PC-3 (cell line): ENCODE measurements at regions not wholly inside any gene's neighbourhood (a gene's known extent, or its start where the extent isn't known, plus 50 kb on each side); places are given as distances from the start of the nearest gene placed in this dataset.

ENCODE experiments used
- ATAC-seq: fragments of 200-7000 bp; cut with Tn5 transposase; 2 replicates; pipeline ENCODE4 v1.9.1; 2020; ENCODE audit warnings: mild to moderate bottlenecking, moderate library complexity
- BruUV-seq: library from RNA; stranded (reverse); fragments of 400-500 nt; replicated peaks from 2 replicates; lab custom pipeline; 2021; lab: Mats Ljungman, UMichigan
- CTCF ChIA-PET: fragments of 300-600 bp; sonication (Branson Sonifier 250); formaldehyde crosslinking; loops from one replicate; lab custom pipeline; 2022; ENCODE audit warnings: antibody characterized with exemption; lab: Charles Lee
- POLR2A ChIA-PET: fragments of 300-600 bp; sonication (Branson Sonifier 250); formaldehyde crosslinking; loops from one replicate; lab custom pipeline; 2022; ENCODE audit warnings: antibody characterized with exemption; ENCODE audit not compliant: unreplicated experiment; lab: Charles Lee
- DNase-seq: peaks from one replicate; pipeline ENCODE4 v3.0.0-alpha.2; 2015
- H2AFZ ChIP-seq: fragments of 300-600 bp; sonication (generic); 2 replicates; pipeline ENCODE4 v1.6.0; 2016; ENCODE audit warnings: antibody characterized with exemption, low read length
- H3F3A ChIP-seq: fragments of 300-600 bp; sonication (generic); one replicate; pipeline ENCODE4 v1.6.0; 2017; ENCODE audit warnings: antibody characterized with exemption, low read length, control low read depth, mild to moderate bottlenecking; ENCODE audit not compliant: unreplicated experiment
- H3K27ac ChIP-seq: fragments of 300-600 bp; sonication (generic); 2 replicates; pipeline ENCODE4 v1.5.1; 2016; ENCODE audit warnings: mild to moderate bottlenecking, low read length
- H3K27me3 ChIP-seq: fragments of 300-600 bp; sonication (generic); 2 replicates; pipeline ENCODE4 v1.6.1; 2016; ENCODE audit warnings: low read length, mixed read lengths
- H3K36me3 ChIP-seq: fragments of 300-600 bp; sonication (generic); 2 replicates; pipeline ENCODE4 v1.6.1; 2016; ENCODE audit warnings: low read depth, mixed run types, low read length, mixed read lengths
- H3K4me1 ChIP-seq: fragments of 300-600 bp; sonication (generic); 2 replicates; pipeline ENCODE4 v1.5.1; 2016; ENCODE audit warnings: low read length; ENCODE audit not compliant: insufficient read depth
- H3K4me2 ChIP-seq: fragments of 300-600 bp; sonication (generic); 2 replicates; pipeline ENCODE4 v1.6.0; 2016; ENCODE audit warnings: low read length
- H3K4me3 ChIP-seq: fragments of 300-600 bp; sonication (generic); 2 replicates; pipeline ENCODE4 v1.5.1; 2016; ENCODE audit warnings: mild to moderate bottlenecking, low read length, mixed read lengths
- H3K79me2 ChIP-seq: fragments of 300-600 bp; sonication (generic); 2 replicates; pipeline ENCODE4 v1.6.1; 2017; ENCODE audit warnings: low read length, mixed read lengths
- H3K9ac ChIP-seq: fragments of 300-600 bp; sonication (generic); 2 replicates; pipeline ENCODE4 v1.6.0; 2016; ENCODE audit warnings: mild to moderate bottlenecking, low read length
- H3K9me2 ChIP-seq: fragments of 300-600 bp; sonication (generic); replicated peaks from 2 replicates; pipeline ENCODE4 v1.6.1; 2016; ENCODE audit warnings: mixed run types, low read length, mixed read lengths
- H3K9me3 ChIP-seq: fragments of 300-600 bp; sonication (generic); 2 replicates; pipeline ENCODE4 v1.6.1; 2016; ENCODE audit warnings: low read length, mixed read lengths
- H4K20me1 ChIP-seq: fragments of 300-600 bp; sonication (generic); 2 replicates; pipeline ENCODE4 v1.6.1; 2016; ENCODE audit warnings: low read length, mixed read lengths
- CTCF ChIP-seq: fragments of 300-600 bp; sonication (generic); conservative IDR thresholded peaks from 2 replicates; pipeline ENCODE4 v1.5.1; 2017; ENCODE audit warnings: antibody characterized with exemption, low read depth, mild to moderate bottlenecking, low read length
- EZH2 ChIP-seq: fragments of 300-600 bp; sonication (generic); IDR thresholded peaks from one replicate; pipeline ENCODE4 v1.6.1; 2017; ENCODE audit warnings: antibody characterized with exemption, mild to moderate bottlenecking, low read length; ENCODE audit not compliant: unreplicated experiment
- EZH2phosphoT487 ChIP-seq: fragments of 300-600 bp; sonication (generic); IDR thresholded peaks from 2 replicates; pipeline ENCODE4 v1.6.1; 2018; ENCODE audit warnings: mild to moderate bottlenecking, antibody characterized with exemption, low read length, borderline replicate concordance
- intact Hi-C: fragments of 100-400 bp; cut with micrococcal nuclease; formaldehyde crosslinking; loops from 2 replicates; pipeline ENCODE4 v1.9.0; 2023

DNA sequence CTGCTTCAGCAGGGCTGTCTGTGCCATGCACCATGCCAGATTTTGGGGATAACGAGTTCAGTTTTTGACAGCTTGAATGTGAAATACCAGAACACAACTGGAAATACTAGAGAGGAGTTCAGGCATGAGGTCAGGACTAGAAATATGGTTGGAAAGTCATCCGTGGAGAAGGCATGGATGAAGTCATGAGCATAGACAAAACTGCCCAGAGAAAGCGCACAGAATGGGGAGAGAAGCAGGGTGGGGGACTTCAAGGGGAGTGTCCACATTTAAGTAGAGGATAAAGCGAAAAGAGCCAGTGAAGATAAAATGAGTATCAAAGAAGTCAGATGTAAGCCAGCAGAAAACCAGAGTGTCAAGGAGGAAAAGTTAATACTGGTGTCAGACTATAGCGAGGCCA lies 653.4 kb upstream of the ARID1B start:
- H4K20me1 ChIP-seq = no peaks in the 10 kb centered on the region
- no TSS peak for BruUV-seq
- H2AFZ ChIP-seq = no peak overlapping the region
- H3K36me3 ChIP-seq = no peaks in the 10 kb centered on the region
- ATAC-seq = no peak
- no peak overlapping the region for H3K9ac ChIP-seq
- H3K4me3 ChIP-seq = no peak overlapping the region
- ChIA-PET CTCF (no interaction called here), POLR2A (no interaction called here)
- intact Hi-C loops = no loop called here
- no peak overlapping the region for H3K4me2 ChIP-seq
- H3K9me3 ChIP-seq = no peaks in the 10 kb centered on the region
- H3K4me1 ChIP-seq = no peaks in the 10 kb centered on the region
- TF ChIP-seq EZH2phosphoT487 (no peak), CTCF (no peak), EZH2 (no peak)
- H3K79me2 ChIP-seq = no peaks in the 10 kb centered on the region
- no peak overlapping the region for H3K27ac ChIP-seq
- DNase-seq = no peak
- no peaks in the 10 kb centered on the region for H3F3A ChIP-seq
- H3K27me3 ChIP-seq = no peaks in the 10 kb centered on the region
- H3K9me2 ChIP-seq = no peaks in the 10 kb centered on the region

DNA sequence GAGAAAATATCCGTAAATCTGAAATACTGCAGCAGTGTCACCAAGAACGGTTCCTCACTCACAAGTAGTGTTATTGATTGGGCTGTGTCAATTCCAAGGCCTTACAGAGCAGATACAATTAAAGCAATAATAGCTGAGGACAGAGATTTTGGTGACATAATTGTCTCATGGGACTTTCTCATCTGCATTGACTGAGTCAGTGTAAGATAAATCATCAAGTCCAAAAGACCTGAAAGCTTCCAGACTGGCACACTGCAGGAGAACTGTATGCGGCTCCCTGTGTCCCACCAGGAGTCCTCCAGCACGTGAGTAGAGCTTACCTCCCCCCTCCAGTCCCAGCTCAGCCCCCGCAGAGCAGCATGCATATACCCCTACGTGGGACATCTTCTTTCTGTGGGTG lies 655.2 kb upstream of the ARID1B start:
- BruUV-seq = no TSS peak
- ATAC-seq = no peak
- H3K36me3 ChIP-seq = no peaks in the 10 kb centered on the region
- H3K9me2 ChIP-seq = no peaks in the 10 kb centered on the region
- no peaks in the 10 kb centered on the region for H4K20me1 ChIP-seq
- H3K27ac ChIP-seq = no peak overlapping the region
- no peak overlapping the region for H2AFZ ChIP-seq
- intact Hi-C loops = no loop called here
- no peaks in the 10 kb centered on the region for H3F3A ChIP-seq
- no peak for TF ChIP-seq EZH2
- no peak for TF ChIP-seq EZH2phosphoT487
- no peak for TF ChIP-seq CTCF
- H3K9me3 ChIP-seq = no peaks in the 10 kb centered on the region
- no peak overlapping the region for H3K9ac ChIP-seq
- no peaks in the 10 kb centered on the region for H3K79me2 ChIP-seq
- DNase-seq = no peak
- no peaks in the 10 kb centered on the region for H3K27me3 ChIP-seq
- H3K4me2 ChIP-seq = no peak overlapping the region
- CTCF ChIA-PET = no interaction called here
- no peaks in the 10 kb centered on the region for H3K4me1 ChIP-seq
- POLR2A ChIA-PET = no interaction called here
- no peak overlapping the region for H3K4me3 ChIP-seq

DNA sequence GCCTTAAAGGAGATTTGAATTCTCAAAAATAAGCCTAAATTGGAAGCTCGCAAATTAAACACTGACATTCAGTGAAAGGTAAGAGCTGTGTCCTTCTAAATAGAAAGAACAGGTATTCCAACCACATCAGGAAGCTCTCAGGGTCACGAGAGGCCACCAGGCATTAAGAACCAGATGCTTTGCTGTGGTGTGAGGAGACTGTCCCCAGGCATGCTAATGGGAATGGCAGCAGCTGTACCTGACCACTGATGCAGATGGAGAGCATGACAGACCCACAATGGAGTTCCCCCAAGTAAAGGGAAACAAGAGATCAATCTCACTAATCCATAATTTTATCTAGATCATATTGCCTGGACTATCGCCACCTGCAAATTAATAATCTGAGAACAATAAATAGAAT lies 658.9 kb upstream of the NOX3 start:
- POLR2A ChIA-PET = no interaction called here
- H3K4me1 ChIP-seq = no peaks in the 10 kb centered on the region
- H3K36me3 ChIP-seq = no peaks in the 10 kb centered on the region
- intact Hi-C loops = no loop called here
- no peak overlapping the region for H3K4me3 ChIP-seq
- H3F3A ChIP-seq = no peaks in the 10 kb centered on the region
- H4K20me1 ChIP-seq = no peaks in the 10 kb centered on the region
- CTCF ChIA-PET = no interaction called here
- TF ChIP-seq EZH2phosphoT487 = no peak
- no peak for TF ChIP-seq CTCF
- no peak for TF ChIP-seq EZH2
- no peak overlapping the region for H3K27ac ChIP-seq
- H3K9ac ChIP-seq = no peak overlapping the region
- BruUV-seq = no TSS peak
- H3K4me2 ChIP-seq = no peak overlapping the region
- H2AFZ ChIP-seq = no peak overlapping the region
- no peaks in the 10 kb centered on the region for H3K27me3 ChIP-seq
- no peaks in the 10 kb centered on the region for H3K9me3 ChIP-seq
- H3K9me2 ChIP-seq = no peaks in the 10 kb centered on the region
- no peaks in the 10 kb centered on the region for H3K79me2 ChIP-seq
- ATAC-seq (no peak), DNase-seq (no peak)
